Pancreas (tissue), 10 donors: ENCODE measurements at regions not wholly inside any gene's neighbourhood (a gene's known extent, or its start where the extent isn't known, plus 50 kb on each side); places are given as distances from the start of the nearest gene placed in this dataset.
A peak's percentile ranks its signal among the peaks of the same experiment; 100 is the strongest.

Experiments
- ATAC-seq, 4 donors: fragments of 200-7000 bp; cut with Tn5 transposase; one replicate each; pipeline versions ENCODE4 v1.8.0 to v1.9.1; 2020; ENCODE audit warnings: mild to moderate bottlenecking in 4 of 4, moderate library complexity in 4 of 4
- DNase-seq, 6 donors: peaks; one replicate each; pipeline ENCODE4 v3.0.0-alpha.2; 2020
- FAIRE-seq: peaks from 2 replicates; lab custom pipeline; 2012; peaks lifted over from hg19 to GRCh38; lab: Jason Lieb, UNC
- H3K27ac ChIP-seq, 4 donors: fragments of 200-600 bp; sonication (generic); 1 replicate in 3 of 4; 2 replicates in 1 of 4; pipeline versions ENCODE4 v1.5.0 to v1.8.0; 2020
- H3K27me3 ChIP-seq, 4 donors: fragments of 200-600 bp; one replicate each; pipeline ENCODE4 v1.8.0; 2021
- H3K36me3 ChIP-seq, 3 donors: fragments of 200-600 bp; sonication (generic) in 1 of 3; one replicate each; pipeline versions ENCODE4 v1.5.0 to v1.8.0; 2020 to 2021
- H3K4me1 ChIP-seq, 3 donors: fragments of 200-600 bp; one replicate each; pipeline ENCODE4 v1.8.0; 2021
- H3K4me3 ChIP-seq, 4 donors: fragments of 200-600 bp; sonication (generic) in 2 of 4; one replicate each; pipeline versions ENCODE4 v1.5.0 to v1.8.0; 2020 to 2021
- H3K9me3 ChIP-seq, 4 donors: fragments of 200-600 bp; one replicate each; pipeline ENCODE4 v1.8.0; 2021
- CTCF ChIP-seq, 4 donors: fragments of 200-600 bp; sonication (generic) in 3 of 4; IDR thresholded peaks; one replicate each; pipeline versions ENCODE4 v1.5.0 to v1.8.0; 2021; ENCODE audit warnings: antibody characterized with exemption in 4 of 4
- WGBS, 2 donors: extraction: QIAGEN DNeasy Blood & Tissue Kit; methylation state at CpG; one replicate each; pipeline ENCODE4 v1.1.7; 2013; 5-methylcytosine and 5-hydroxymethylcytosine counted together
- intact Hi-C, 3 donors: fragments of 100-400 bp; cut with DNase I; formaldehyde crosslinking; loops; one replicate each; pipeline versions ENCODE4 v1.11.1 to v1.14.2; 2022
- donor health status: healthy with polysubstance abuse.
- donor health status: DM: no; HTN: no; CAD: no; lungs with moderate emphysema.
- donor health status: DM: no; HTN: no; CAD: no.
- donor health status: control.
- donor health status: control.
- donor health status: Bipolar disorder and iron deficiency.
- donor health status: DM: yes; HTN: yes; CAD: no.
- donor health status: DM: no; HTN: no; CAD: no.
- donor health status: DM: no; HTN: no; CAD: no.
- donor health status: DM: yes; HTN: yes; CAD: no.

DNA sequence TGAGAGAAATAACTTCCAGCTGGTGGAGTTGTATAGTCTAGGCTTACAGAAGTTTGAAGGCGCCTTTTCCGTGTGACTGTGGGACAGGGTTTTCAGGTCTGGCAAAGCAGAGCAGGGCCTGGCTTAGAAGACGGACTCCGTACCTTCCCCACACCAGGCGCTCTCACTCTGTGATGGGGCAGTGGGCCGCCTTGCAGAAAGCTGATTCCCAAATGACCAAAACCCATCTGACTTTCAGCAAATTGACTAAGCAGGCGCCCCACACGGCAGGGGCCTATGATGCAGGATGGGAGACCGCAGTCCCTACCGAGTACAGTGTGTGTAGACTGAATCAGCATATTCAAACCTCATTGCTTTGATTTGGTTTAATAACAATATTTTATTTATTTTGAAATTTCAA, 85.8 kb upstream of the TMEM45B start:
- no peaks in the 10 kb centered on the region for H3K9me3 ChIP-seq
- 92 to 93% methylated on average over 10 of the region's 10 CpGs for WGBS, 2 donors
- H3K4me3 ChIP-seq: no peak overlapping the region
- no peak for DNase-seq
- H3K27me3 ChIP-seq: no peaks in the 10 kb centered on the region
- intact Hi-C loops: no loop called here
- no peak overlapping the region for H3K27ac ChIP-seq
- no peak for TF ChIP-seq CTCF (IDR thresholded peaks at IDR 0.05)
- no peak for FAIRE-seq
- ATAC-seq: no peak
- H3K36me3 ChIP-seq: no peaks in the 10 kb centered on the region
- H3K4me1 ChIP-seq: no peaks in the 10 kb centered on the region

- H3K27ac ChIP-seq: no peak overlapping the region
- no peak for TF ChIP-seq CTCF (IDR thresholded peaks at IDR 0.05)
- no peaks in the 10 kb centered on the region for H3K27me3 ChIP-seq
- H3K9me3 ChIP-seq: no peaks in the 10 kb centered on the region
- no peaks in the 10 kb centered on the region for H3K4me1 ChIP-seq
- FAIRE-seq: no peak
- ATAC-seq: peak in 1 of 4 donors; percentile 31
- H3K4me3 ChIP-seq: no peak overlapping the region
- no peak for DNase-seq
- H3K36me3 ChIP-seq: no peaks in the 10 kb centered on the region
- intact Hi-C loops: no loop called here
- 51 to 61% methylated on average over 8 of the region's 8 CpGs for WGBS, 2 donors
Observed at GRCh38 chr11:129731316-129731715, 84.3 kb upstream of the TMEM45B start.

GRCh38 chr11:129732941-129733340, 82.7 kb upstream of the TMEM45B start:
- WGBS, 2 donors: 57 to 68% methylated on average over 4 of the region's 4 CpGs
- no peak overlapping the region for H3K27ac ChIP-seq
- TF ChIP-seq CTCF (IDR thresholded peaks at IDR 0.05): no peak
- DNase-seq (no peak), FAIRE-seq (no peak), ATAC-seq (no peak)
- H3K4me1 ChIP-seq: no peaks in the 10 kb centered on the region
- H3K27me3 ChIP-seq: no peaks in the 10 kb centered on the region
- H3K36me3 ChIP-seq: no peaks in the 10 kb centered on the region
- no peak overlapping the region for H3K4me3 ChIP-seq
- no peaks in the 10 kb centered on the region for H3K9me3 ChIP-seq
- intact Hi-C loops: no loop called here

- no peaks in the 10 kb centered on the region for H3K9me3 ChIP-seq
- TF ChIP-seq CTCF (IDR thresholded peaks at IDR 0.05): no peak
- H3K4me1 ChIP-seq: no peaks in the 10 kb centered on the region
- no peaks in the 10 kb centered on the region for H3K36me3 ChIP-seq
- WGBS, 2 donors: 72 to 79% methylated on average over 9 of the region's 9 CpGs
- FAIRE-seq (no peak), ATAC-seq (no peak), DNase-seq (no peak)
- no peak overlapping the region for H3K27ac ChIP-seq
- no peaks in the 10 kb centered on the region for H3K27me3 ChIP-seq
- intact Hi-C loops: no loop called here
- no peak overlapping the region for H3K4me3 ChIP-seq
Observed at GRCh38 chr11:129733384-129733783, 82.3 kb upstream of the TMEM45B start.

DNA sequence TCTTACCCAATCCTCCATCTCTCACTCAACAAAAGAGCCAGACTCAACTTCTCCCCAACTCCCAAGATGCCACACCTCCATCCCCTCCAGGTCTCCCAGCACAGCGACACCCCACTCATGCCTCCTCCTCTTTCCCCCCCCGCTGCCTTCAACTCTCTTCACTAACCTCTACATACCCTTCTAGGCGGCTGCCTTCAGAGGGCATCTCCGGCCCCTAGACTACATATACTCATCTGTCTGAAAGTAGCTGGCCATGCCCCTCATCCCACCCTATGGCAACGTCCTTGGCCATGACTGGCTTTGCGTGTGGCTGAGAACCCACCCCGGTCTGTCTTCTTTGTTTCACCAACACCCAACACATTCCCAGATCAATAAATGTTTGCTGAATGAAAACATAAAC, 81.7 kb upstream of the TMEM45B start:
- 80 to 89% methylated on average over 7 of the region's 7 CpGs for WGBS, 2 donors
- no peaks in the 10 kb centered on the region for H3K9me3 ChIP-seq
- H3K4me3 ChIP-seq: no peak overlapping the region
- H3K27ac ChIP-seq: no peak overlapping the region
- DNase-seq: no peak
- intact Hi-C loops: no loop called here
- no peaks in the 10 kb centered on the region for H3K36me3 ChIP-seq
- no peaks in the 10 kb centered on the region for H3K27me3 ChIP-seq
- no peak for ATAC-seq
- TF ChIP-seq CTCF (IDR thresholded peaks at IDR 0.05): no peak
- FAIRE-seq: no peak
- H3K4me1 ChIP-seq: no peaks in the 10 kb centered on the region
